SK-N-SH (cell line): ENCODE measurements at regions not wholly inside any gene's neighbourhood (a gene's known extent, or its start where the extent isn't known, plus 50 kb on each side); places are given as distances from the start of the nearest gene placed in this dataset.

Experiments used
- CTCF ChIP-seq: fragments of 200-600 bp; sonication (generic); IDR thresholded peaks from 2 replicates; pipeline ENCODE4 v1.6.1; 2017; ENCODE audit warnings: antibody characterized with exemption, mild to moderate bottlenecking, moderate library complexity
- SMC3 ChIP-seq: IDR thresholded peaks from 2 replicates; pipeline ENCODE4 v1.6.1; 2012; ENCODE audit warnings: low read depth, low read length, improper control_type of control experiment
- TAF1 ChIP-seq: IDR thresholded peaks from 2 replicates; pipeline ENCODE4 v1.6.1; 2012; ENCODE audit warnings: low read depth, mild to moderate bottlenecking, low read length, moderate library complexity, borderline replicate concordance
- YY1 ChIP-seq: IDR thresholded peaks from 2 replicates; pipeline ENCODE4 v1.4.0; 2012; ENCODE audit warnings: low read depth, mild to moderate bottlenecking

GRCh38 chr18:27879540-27879939, 297.4 kb downstream of the CDH2 start:
- no peak for TF ChIP-seq SMC3
- TF ChIP-seq CTCF, result no peak
- TF ChIP-seq YY1, result no peak
- TF ChIP-seq TAF1, result no peak
